ENCODE measurements at regions not wholly inside any gene's neighbourhood (a gene's known extent, or its start where the extent isn't known, plus 50 kb on each side); places are given as distances from the start of the nearest gene placed in this dataset.
"Not testable (repeated sequence)": the region's sequence is repeated elsewhere in the genome, so short reads cannot be mapped to it uniquely, and the experiment has no call there.

GRCh38 chr16:88151129-88151499 lies 199.9 kb downstream of the BANP start (continued):
- TF ChIP-seq MGA (IDR thresholded peaks at IDR 0.05) (peak; percentile 96), L3MBTL2 (IDR thresholded peaks at IDR 0.05) (peak; percentile 97), ZNF395 (CRISPR knock-in tag; IDR thresholded peaks at IDR 0.05) (peak; percentile 81; the same call in 1 of the 2 replicates), ZNF589 (CRISPR knock-in tag; IDR thresholded peaks at IDR 0.05; ENCODE audit: low read depth) (peak; percentile 85), NR2C1 (tag; IDR thresholded peaks at IDR 0.05) (0 out of 2 replicates have a peak, but pooled peaks have one; percentile 23), E2F6 (IDR thresholded peaks at IDR 0.05; ENCODE audit: borderline replicate concordance in 1 of 2, extremely low read depth in 1 of 2, insufficient read depth in 1 of 2, insufficient read length in 1 of 2, low read depth in 1 of 2, low read length in 1 of 2, poor library complexity in 1 of 2, severe bottlenecking in 1 of 2) (peak; percentile 65 to 76), SMAD4 (CRISPR knock-in tag; conservative IDR thresholded peaks at IDR 0.05) (peak; percentile 49; the same call in 1 of the 2 replicates), USF2 (CRISPR knock-in tag; IDR thresholded peaks at IDR 0.05) (peak; percentile 42; the same call in 1 of the 2 replicates), ZBTB33 (CRISPR knock-in tag; IDR thresholded peaks at IDR 0.05) (0 out of 2 replicates have a peak, but pooled peaks have one; percentile 27)
- not testable (repeated sequence) for TF ChIP-seq NR2C1 (IDR thresholded peaks at IDR 0.05)

All from K562 (cell line).